ENCODE measurements at regions not wholly inside any gene's neighbourhood (a gene's known extent, or its start where the extent isn't known, plus 50 kb on each side); places are given as distances from the start of the nearest gene placed in this dataset.

DNA sequence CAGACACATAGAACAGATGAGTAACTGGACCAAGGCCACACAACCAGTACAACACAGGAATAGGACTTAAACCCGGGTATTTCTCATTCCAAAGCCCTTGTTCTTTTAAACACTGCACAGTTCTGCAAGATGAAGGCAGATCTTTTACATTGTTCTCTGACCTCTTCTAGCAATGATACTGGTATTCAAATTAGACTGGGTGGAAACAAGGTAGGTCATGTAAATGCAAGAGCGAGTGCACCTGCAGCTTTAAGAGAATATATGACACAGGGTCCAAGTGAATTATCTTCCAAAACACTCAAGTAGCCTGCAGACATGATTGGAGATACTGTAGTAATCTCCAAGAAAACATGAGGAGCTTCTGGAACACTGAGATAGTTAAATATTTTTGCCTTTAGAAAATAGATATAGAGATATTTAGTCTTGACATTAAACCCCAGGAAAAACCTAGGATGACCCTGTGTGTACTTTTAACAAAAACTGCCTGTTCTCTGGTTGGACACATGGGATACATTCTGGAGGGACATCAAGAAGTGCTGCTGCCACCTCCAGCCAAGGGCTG is 130.6 kb upstream of the EPB41L4A start:
- TF ChIP-seq, protein P1, sequence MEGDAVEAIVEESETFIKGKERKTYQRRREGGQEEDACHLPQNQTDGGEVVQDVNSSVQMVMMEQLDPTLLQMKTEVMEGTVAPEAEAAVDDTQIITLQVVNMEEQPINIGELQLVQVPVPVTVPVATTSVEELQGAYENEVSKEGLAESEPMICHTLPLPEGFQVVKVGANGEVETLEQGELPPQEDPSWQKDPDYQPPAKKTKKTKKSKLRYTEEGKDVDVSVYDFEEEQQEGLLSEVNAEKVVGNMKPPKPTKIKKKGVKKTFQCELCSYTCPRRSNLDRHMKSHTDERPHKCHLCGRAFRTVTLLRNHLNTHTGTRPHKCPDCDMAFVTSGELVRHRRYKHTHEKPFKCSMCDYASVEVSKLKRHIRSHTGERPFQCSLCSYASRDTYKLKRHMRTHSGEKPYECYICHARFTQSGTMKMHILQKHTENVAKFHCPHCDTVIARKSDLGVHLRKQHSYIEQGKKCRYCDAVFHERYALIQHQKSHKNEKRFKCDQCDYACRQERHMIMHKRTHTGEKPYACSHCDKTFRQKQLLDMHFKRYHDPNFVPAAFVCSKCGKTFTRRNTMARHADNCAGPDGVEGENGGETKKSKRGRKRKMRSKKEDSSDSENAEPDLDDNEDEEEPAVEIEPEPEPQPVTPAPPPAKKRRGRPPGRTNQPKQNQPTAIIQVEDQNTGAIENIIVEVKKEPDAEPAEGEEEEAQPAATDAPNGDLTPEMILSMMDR (IDR thresholded peaks at IDR 0.05 in 8 of 11, conservative IDR thresholded peaks at IDR 0.05 in 3 of 11) = no peak
- TF ChIP-seq POLR2A (IDR thresholded peaks at IDR 0.05) = no peak

All from spleen (tissue), 7 donors.